DND-41 (cell line): ENCODE measurements at regions not wholly inside any gene's neighbourhood (a gene's known extent, or its start where the extent isn't known, plus 50 kb on each side); places are given as distances from the start of the nearest gene placed in this dataset.

ENCODE experiments used
- ATAC-seq: fragments of 200-7000 bp; cut with Tn5 transposase; 3 replicates; pipeline ENCODE4 v1.9.1; 2021; ENCODE audit warnings: low read depth; ENCODE audit not compliant: insufficient read depth
- DNase-seq: peaks from one replicate; pipeline ENCODE4 v3.0.0-alpha.2; 2020
- H2AFZ ChIP-seq: 2 replicates; pipeline ENCODE4 v1.6.0; 2012; ENCODE audit warnings: low read depth, low read length
- H3K27ac ChIP-seq: 2 replicates; pipeline ENCODE4 v1.5.1; 2012; ENCODE audit warnings: low read length, inconsistent platforms
- H3K27me3 ChIP-seq: fragments of 200-600 bp; sonication (generic); 2 replicates; pipeline ENCODE4 v1.6.0; 2012; ENCODE audit warnings: low read length, mild to moderate bottlenecking, inconsistent platforms; ENCODE audit not compliant: insufficient read depth, poor library complexity
- H3K36me3 ChIP-seq: 2 replicates; pipeline ENCODE4 v1.5.1; 2012; ENCODE audit warnings: low read length, inconsistent platforms; ENCODE audit not compliant: insufficient read depth
- H3K4me1 ChIP-seq: 2 replicates; pipeline ENCODE4 v1.5.1; 2012; ENCODE audit warnings: mild to moderate bottlenecking, low read length; ENCODE audit not compliant: insufficient read depth
- H3K4me2 ChIP-seq: 2 replicates; pipeline ENCODE4 v1.6.0; 2012; ENCODE audit warnings: mild to moderate bottlenecking, moderate library complexity, low read length, inconsistent platforms; ENCODE audit not compliant: insufficient read depth
- H3K4me3 ChIP-seq, 2 experiments: fragments of 200-600 bp in 1 of 2; shearing (Covaris generic) in 1 of 2; 2 replicates each; pipeline ENCODE4 v1.5.1; 2012 to 2016; ENCODE audit warnings: inconsistent platforms in 2 of 2, low read length in 2 of 2, mild to moderate bottlenecking in 2 of 2, low read depth in 1 of 2, moderate library complexity in 1 of 2
- H3K79me2 ChIP-seq: 2 replicates; pipeline ENCODE4 v1.6.0; 2012; ENCODE audit warnings: low read length, inconsistent platforms; ENCODE audit not compliant: insufficient read depth
- H3K9ac ChIP-seq: 2 replicates; pipeline ENCODE4 v1.6.0; 2012; ENCODE audit warnings: low read depth, mild to moderate bottlenecking, inconsistent platforms, low read length, moderate library complexity
- H3K9me3 ChIP-seq: 2 replicates; pipeline ENCODE4 v1.5.1; 2012; ENCODE audit warnings: low read length, moderate library complexity, mild to moderate bottlenecking, inconsistent platforms; ENCODE audit not compliant: insufficient read depth, severe bottlenecking
- H4K20me1 ChIP-seq: 2 replicates; pipeline ENCODE4 v1.6.0; 2012; ENCODE audit warnings: low read length; ENCODE audit not compliant: insufficient read depth
- CTCF ChIP-seq: IDR thresholded peaks from 2 replicates; pipeline ENCODE4 v1.5.1; 2012; ENCODE audit warnings: borderline replicate concordance, low read length, moderate library complexity, mild to moderate bottlenecking; ENCODE audit not compliant: poor library complexity, severe bottlenecking; ENCODE audit errors: extremely low read depth
- EZH2 ChIP-seq: IDR thresholded peaks from 3 replicates; pipeline ENCODE4 v1.6.1; 2012; ENCODE audit warnings: borderline replicate concordance, low read depth, mild to moderate bottlenecking, moderate library complexity, low read length, inconsistent platforms; ENCODE audit not compliant: severe bottlenecking

GRCh38 chr11:27858866-27859265, 158.6 kb upstream of the BDNF start:
- Histone ChIP-seq H3K36me3 (no peaks in the 10 kb centered on the region), H3K79me2 (no peaks in the 10 kb centered on the region), H3K27ac (no peak overlapping the region), H3K4me3 (no peak overlapping the region), H3K9me3 (no peaks in the 10 kb centered on the region), H3K4me1 (no peaks in the 10 kb centered on the region), H3K4me2 (no peak overlapping the region), H3K27me3 (no peaks in the 10 kb centered on the region), H2AFZ (no peak overlapping the region), H4K20me1 (no peaks in the 10 kb centered on the region), H3K9ac (no peak overlapping the region)
- ATAC-seq (no peak), DNase-seq (no peak)
- TF ChIP-seq EZH2 (no peak), CTCF (no peak)

- DNase-seq (no peak), ATAC-seq (no peak)
- Histone ChIP-seq H3K9me3 (no peaks in the 10 kb centered on the region), H3K9ac (no peak overlapping the region), H3K4me3 (no peak overlapping the region), H4K20me1 (no peaks in the 10 kb centered on the region), H3K4me1 (no peaks in the 10 kb centered on the region), H3K27ac (no peak overlapping the region), H3K79me2 (no peaks in the 10 kb centered on the region), H3K4me2 (no peak overlapping the region), H3K36me3 (no peaks in the 10 kb centered on the region), H2AFZ (no peak overlapping the region), H3K27me3 (no peaks in the 10 kb centered on the region)
- TF ChIP-seq CTCF (no peak), EZH2 (no peak)
Observed at GRCh38 chr11:27857588-27857987, 157.3 kb upstream of the BDNF start.

GRCh38 chr11:27857014-27857413, 156.8 kb upstream of the BDNF start:
- ATAC-seq (no peak), DNase-seq (no peak)
- H3K36me3 ChIP-seq, result no peaks in the 10 kb centered on the region
- no peak overlapping the region for H3K9ac ChIP-seq
- H3K9me3 ChIP-seq, result no peaks in the 10 kb centered on the region
- TF ChIP-seq EZH2, result no peak
- TF ChIP-seq CTCF, result no peak
- H3K27me3 ChIP-seq, result no peaks in the 10 kb centered on the region
- H3K4me2 ChIP-seq, result no peak overlapping the region
- no peak overlapping the region for H3K27ac ChIP-seq
- H2AFZ ChIP-seq, result no peak overlapping the region
- H4K20me1 ChIP-seq, result no peaks in the 10 kb centered on the region
- no peaks in the 10 kb centered on the region for H3K4me1 ChIP-seq
- H3K79me2 ChIP-seq, result no peaks in the 10 kb centered on the region
- H3K4me3 ChIP-seq, result no peak overlapping the region

- H3K79me2 ChIP-seq, result no peaks in the 10 kb centered on the region
- no peak overlapping the region for H3K9ac ChIP-seq
- H4K20me1 ChIP-seq, result no peaks in the 10 kb centered on the region
- TF ChIP-seq EZH2, result no peak
- no peak for TF ChIP-seq CTCF
- no peaks in the 10 kb centered on the region for H3K36me3 ChIP-seq
- no peak overlapping the region for H2AFZ ChIP-seq
- no peaks in the 10 kb centered on the region for H3K4me1 ChIP-seq
- H3K27ac ChIP-seq, result no peak overlapping the region
- ATAC-seq (no peak), DNase-seq (no peak)
- H3K27me3 ChIP-seq, result no peaks in the 10 kb centered on the region
- no peak overlapping the region for H3K4me3 ChIP-seq
- H3K4me2 ChIP-seq, result no peak overlapping the region
- peaks cover 3% of the 10 kb centered on the region for H3K9me3 ChIP-seq
Observed at GRCh38 chr11:27848423-27848822, 148.2 kb upstream of the BDNF start.
